IMR-90 (cell line): ENCODE measurements at regions not wholly inside any gene's neighbourhood (a gene's known extent, or its start where the extent isn't known, plus 50 kb on each side); places are given as distances from the start of the nearest gene placed in this dataset.

Experiments used
- ATAC-seq: fragments of 200-7000 bp; cut with Tn5 transposase; 2 replicates; pipeline ENCODE4 v1.9.1; 2020; ENCODE audit warnings: low read depth, mild to moderate bottlenecking, moderate library complexity
- BruUV-seq: library from RNA; stranded (reverse); fragments of 400-500 nt; replicated peaks from 2 replicates; lab custom pipeline; 2021; lab: Mats Ljungman, UMichigan
- CTCF ChIA-PET: fragments of 300-600 bp; formaldehyde crosslinking; extraction: SDS; loops from one replicate; lab custom pipeline; 2021; ENCODE audit warnings: antibody characterized with exemption; lab: Yijun Ruan, JAX
- POLR2A ChIA-PET: fragments of 300-600 bp; sonication (Branson Sonifier 250); formaldehyde crosslinking; loops from one replicate; lab custom pipeline; 2022; ENCODE audit warnings: antibody characterized with exemption; ENCODE audit not compliant: unreplicated experiment; lab: Charles Lee
- DNase-seq: peaks from one replicate; pipeline ENCODE4 v3.0.0; 2013
- H2AFZ ChIP-seq: replicated peaks from 2 replicates; pipeline ENCODE3; 2013; ENCODE audit warnings: low read length, mild to moderate bottlenecking; ENCODE audit not compliant: poor library complexity
- H2AK5ac ChIP-seq: 2 replicates; pipeline ENCODE4 v1.6.1; 2013; ENCODE audit warnings: low read depth, low read length, inconsistent platforms
- H2AK9ac ChIP-seq: replicated peaks from 2 replicates; pipeline ENCODE3; 2013; ENCODE audit warnings: mild to moderate bottlenecking, low read depth, low read length, moderate library complexity; ENCODE audit not compliant: poor library complexity
- H2BK120ac ChIP-seq: 2 replicates; pipeline ENCODE4 v1.6.1; 2013; ENCODE audit warnings: low read depth, low read length, inconsistent platforms
- H2BK15ac ChIP-seq: 3 replicates; pipeline ENCODE4 v1.6.1; 2013; ENCODE audit warnings: low read depth, low read length, inconsistent platforms
- H2BK20ac ChIP-seq: 2 replicates; pipeline ENCODE4 v1.6.1; 2013; ENCODE audit warnings: low read depth, mild to moderate bottlenecking, inconsistent platforms, low read length, moderate library complexity
- H2BK5ac ChIP-seq: 2 replicates; pipeline ENCODE4 v1.6.1; 2013; ENCODE audit warnings: mild to moderate bottlenecking, low read depth, low read length, inconsistent platforms; ENCODE audit not compliant: poor library complexity, severe bottlenecking
- H3K14ac ChIP-seq: replicated peaks from 2 replicates; pipeline ENCODE4 v1.6.1; 2013; ENCODE audit warnings: low read depth, low read length, inconsistent platforms
- H3K18ac ChIP-seq: 2 replicates; pipeline ENCODE4 v1.6.1; 2013; ENCODE audit warnings: low read depth, low read length, control low read depth
- H3K23ac ChIP-seq: 2 replicates; pipeline ENCODE4 v1.6.1; 2013; ENCODE audit warnings: low read depth, low read length, inconsistent platforms
- H3K27ac ChIP-seq: 2 replicates; pipeline ENCODE4 v1.5.1; 2013; ENCODE audit warnings: mild to moderate bottlenecking, control low read depth, low read length; ENCODE audit not compliant: insufficient read depth
- H3K27me3 ChIP-seq: 2 replicates; pipeline ENCODE4 v1.6.1; 2013; ENCODE audit warnings: low read length; ENCODE audit not compliant: control insufficient read depth, insufficient read depth
- H3K36me3 ChIP-seq: 2 replicates; pipeline ENCODE4 v1.6.1; 2013; ENCODE audit warnings: low read length, mixed read lengths; ENCODE audit not compliant: control insufficient read depth, insufficient read depth
- H3K4ac ChIP-seq: 2 replicates; pipeline ENCODE4 v1.6.1; 2013; ENCODE audit warnings: low read depth, low read length, inconsistent platforms
- H3K4me1 ChIP-seq: 2 replicates; pipeline ENCODE4 v1.6.1; 2013; ENCODE audit warnings: low read length, mixed read lengths; ENCODE audit not compliant: control insufficient read depth, insufficient read depth
- H3K4me2 ChIP-seq: 2 replicates; pipeline ENCODE4 v1.6.1; 2013; ENCODE audit warnings: low read depth, mild to moderate bottlenecking, control low read depth, low read length, moderate library complexity
- H3K4me3 ChIP-seq: 2 replicates; pipeline ENCODE4 v1.5.1; 2013; ENCODE audit warnings: low read depth, mild to moderate bottlenecking, control low read depth, low read length, moderate library complexity; ENCODE audit not compliant: insufficient read depth
- H3K56ac ChIP-seq: 2 replicates; pipeline ENCODE4 v1.6.1; 2013; ENCODE audit warnings: low read length, inconsistent platforms; ENCODE audit not compliant: insufficient read depth; ENCODE audit errors: extremely low read depth
- H3K79me1 ChIP-seq, 2 experiments: 2 replicates each; pipeline ENCODE4 v1.6.1; 2013; ENCODE audit warnings: low read length in 2 of 2, inconsistent platforms in 1 of 2, low read depth in 1 of 2
- H3K9ac ChIP-seq: 2 replicates; pipeline ENCODE4 v1.6.1; 2013; ENCODE audit warnings: low read depth, low read length, control low read depth
- H3K9me1 ChIP-seq: 2 replicates; pipeline ENCODE4 v1.6.1; 2013; ENCODE audit warnings: low read length, inconsistent platforms; ENCODE audit not compliant: insufficient read depth
- H3K9me3 ChIP-seq: 2 replicates; pipeline ENCODE4 v1.6.1; 2013; ENCODE audit warnings: low read length; ENCODE audit not compliant: control insufficient read depth, insufficient read depth
- H4K20me1 ChIP-seq: 2 replicates; pipeline ENCODE4 v1.6.1; 2013; ENCODE audit warnings: low read length, inconsistent platforms; ENCODE audit not compliant: insufficient read depth
- H4K5ac ChIP-seq: 2 replicates; pipeline ENCODE4 v1.6.1; 2013; ENCODE audit warnings: mild to moderate bottlenecking, low read depth, low read length, control low read depth
- H4K8ac ChIP-seq, 2 experiments: 2 replicates each; pipeline ENCODE4 v1.6.1; 2013; ENCODE audit warnings: low read depth in 2 of 2, low read length in 2 of 2, control low read depth in 1 of 2, inconsistent platforms in 1 of 2
- H4K91ac ChIP-seq: 2 replicates; pipeline ENCODE4 v1.6.1; 2013; ENCODE audit warnings: low read depth, low read length, inconsistent platforms; ENCODE audit not compliant: insufficient read depth
- BHLHE40 ChIP-seq: fragments of 150-350 bp; IDR thresholded peaks from 2 replicates; pipeline ENCODE4 v1.6.1; 2016; ENCODE audit warnings: mild to moderate bottlenecking, low read depth, low read length
- FOS ChIP-seq: fragments of 150-350 bp; IDR thresholded peaks from 2 replicates; pipeline ENCODE4 v1.6.1; 2016; ENCODE audit warnings: low read depth, low read length
- MAFK ChIP-seq: IDR thresholded peaks from 2 replicates; pipeline ENCODE4 v1.6.1; 2012; ENCODE audit warnings: low read depth, low read length, improper control_type of control experiment
- RFX5 ChIP-seq: IDR thresholded peaks from 2 replicates; pipeline ENCODE4 v1.8.0; 2012; ENCODE audit warnings: low read depth, mild to moderate bottlenecking, low read length, moderate library complexity
- WGBS, 2 experiments: methylation state at CpG; one replicate each; pipeline versions ENCODE4 v1.1.5 to v1.1.7; 2013; ENCODE audit warnings: missing lambda C conversion rate in 2 of 2; ENCODE audit not compliant: insufficient read length in 1 of 2; ENCODE audit errors: extremely low coverage in 2 of 2; 5-methylcytosine and 5-hydroxymethylcytosine counted together
- dilution Hi-C: fragments of 300-500 bp; cut with HindIII; formaldehyde crosslinking; loops from one replicate; pipeline ENCODE4 v1.14.3; 2018; ENCODE audit warnings: low sequenced_read_pairs; ENCODE audit not compliant: unreplicated experiment
- in situ Hi-C: fragments of 300-500 bp; cut with MboI; formaldehyde crosslinking; loops from 3 replicates; pipeline ENCODE4 v1.14.3; 2019; ENCODE audit warnings: low sequenced_read_pairs, inconsistent platforms, mixed read lengths
- intact Hi-C: fragments of 100-400 bp; cut with micrococcal nuclease; formaldehyde crosslinking; loops from 2 replicates; pipeline ENCODE4 v1.10.0; 2022
- TF ChIP-seq, protein P1 (sequence below): conservative IDR thresholded peaks from 2 replicates; pipeline ENCODE4 v1.5.1; 2012; ENCODE audit warnings: mild to moderate bottlenecking, low read depth, low read length, improper control_type of control experiment
- TF ChIP-seq, protein P2 (sequence below): fragments of 150-350 bp; IDR thresholded peaks from 2 replicates; pipeline ENCODE4 v1.6.1; 2017; ENCODE audit warnings: mild to moderate bottlenecking, antibody characterized with exemption, low read length, low read depth

DNA sequence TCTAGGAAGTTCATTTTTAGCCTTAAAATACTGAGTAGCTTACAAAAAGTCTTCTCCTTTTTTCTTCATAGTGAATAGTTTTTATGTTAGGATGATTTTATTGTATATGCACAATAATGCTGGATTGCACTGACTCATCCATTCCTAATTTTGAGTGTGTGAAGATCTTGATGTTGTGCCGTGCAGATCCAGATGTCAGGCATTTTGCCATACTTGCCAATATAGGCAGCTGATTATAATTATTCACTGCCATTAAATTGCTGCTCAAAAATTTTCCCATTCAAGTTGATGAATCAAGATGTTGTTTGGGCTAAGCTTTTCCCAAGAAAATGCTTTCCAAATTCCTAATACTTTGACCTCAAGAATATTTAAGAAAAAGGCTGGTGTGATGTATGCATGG, 218.3 kb downstream of the AHR start:
- CTCF ChIA-PET, result no interaction called here
- WGBS, 2 experiments, result no CpG with 5 or more reads among the region's 1 CpG
- peak; percentile 75 for DNase-seq

More for the DNA sequence above, 218.3 kb downstream of the AHR start:
- H4K5ac ChIP-seq, result no peak overlapping the region
- no peak overlapping the region for H3K4ac ChIP-seq
- H3K36me3 ChIP-seq, result no peaks in the 10 kb centered on the region
- dilution Hi-C loops (no loop called here), in situ Hi-C loops (no loop called here), intact Hi-C loops (no loop called here)
- no peak overlapping the region for H2AFZ ChIP-seq
- POLR2A ChIA-PET, result no interaction called here
- H2BK120ac ChIP-seq, result no peak overlapping the region
- no peak overlapping the region for H2AK5ac ChIP-seq
- H3K4me2 ChIP-seq, result no peak overlapping the region
- no peak overlapping the region for H2BK5ac ChIP-seq
- no peak overlapping the region for H3K9ac ChIP-seq
- H3K9me1 ChIP-seq, result no peaks in the 10 kb centered on the region
- no peak overlapping the region for H4K8ac ChIP-seq
- TF ChIP-seq, protein P1, sequence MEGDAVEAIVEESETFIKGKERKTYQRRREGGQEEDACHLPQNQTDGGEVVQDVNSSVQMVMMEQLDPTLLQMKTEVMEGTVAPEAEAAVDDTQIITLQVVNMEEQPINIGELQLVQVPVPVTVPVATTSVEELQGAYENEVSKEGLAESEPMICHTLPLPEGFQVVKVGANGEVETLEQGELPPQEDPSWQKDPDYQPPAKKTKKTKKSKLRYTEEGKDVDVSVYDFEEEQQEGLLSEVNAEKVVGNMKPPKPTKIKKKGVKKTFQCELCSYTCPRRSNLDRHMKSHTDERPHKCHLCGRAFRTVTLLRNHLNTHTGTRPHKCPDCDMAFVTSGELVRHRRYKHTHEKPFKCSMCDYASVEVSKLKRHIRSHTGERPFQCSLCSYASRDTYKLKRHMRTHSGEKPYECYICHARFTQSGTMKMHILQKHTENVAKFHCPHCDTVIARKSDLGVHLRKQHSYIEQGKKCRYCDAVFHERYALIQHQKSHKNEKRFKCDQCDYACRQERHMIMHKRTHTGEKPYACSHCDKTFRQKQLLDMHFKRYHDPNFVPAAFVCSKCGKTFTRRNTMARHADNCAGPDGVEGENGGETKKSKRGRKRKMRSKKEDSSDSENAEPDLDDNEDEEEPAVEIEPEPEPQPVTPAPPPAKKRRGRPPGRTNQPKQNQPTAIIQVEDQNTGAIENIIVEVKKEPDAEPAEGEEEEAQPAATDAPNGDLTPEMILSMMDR, result no peak
- TF ChIP-seq, protein P2, sequence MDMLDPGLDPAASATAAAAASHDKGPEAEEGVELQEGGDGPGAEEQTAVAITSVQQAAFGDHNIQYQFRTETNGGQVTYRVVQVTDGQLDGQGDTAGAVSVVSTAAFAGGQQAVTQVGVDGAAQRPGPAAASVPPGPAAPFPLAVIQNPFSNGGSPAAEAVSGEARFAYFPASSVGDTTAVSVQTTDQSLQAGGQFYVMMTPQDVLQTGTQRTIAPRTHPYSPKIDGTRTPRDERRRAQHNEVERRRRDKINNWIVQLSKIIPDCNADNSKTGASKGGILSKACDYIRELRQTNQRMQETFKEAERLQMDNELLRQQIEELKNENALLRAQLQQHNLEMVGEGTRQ, result no peak
- TF ChIP-seq RFX5 (no peak), FOS (no peak), MAFK (no peak), BHLHE40 (no peak)
- H3K23ac ChIP-seq, result no peak overlapping the region
- no peak overlapping the region for H3K4me3 ChIP-seq
- no peak for ATAC-seq
- no peaks in the 10 kb centered on the region for H4K20me1 ChIP-seq
- H3K27me3 ChIP-seq, result no peaks in the 10 kb centered on the region
- no peaks in the 10 kb centered on the region for H3K4me1 ChIP-seq
- H3K18ac ChIP-seq, result no peak overlapping the region
- no peak overlapping the region for H2AK9ac ChIP-seq
- H3K27ac ChIP-seq, result no peak overlapping the region
- no peak overlapping the region for H4K91ac ChIP-seq
- no TSS peak for BruUV-seq
- no peak overlapping the region for H3K56ac ChIP-seq
- H3K14ac ChIP-seq, result no peak overlapping the region
- no peak overlapping the region for H2BK15ac ChIP-seq
- H3K9me3 ChIP-seq, result no peaks in the 10 kb centered on the region
- no peak overlapping the region for H2BK20ac ChIP-seq
- H3K79me1 ChIP-seq, result no peaks in the 10 kb centered on the region
